ENCODE measurements at regions not wholly inside any gene's neighbourhood (a gene's known extent, or its start where the extent isn't known, plus 50 kb on each side); places are given as distances from the start of the nearest gene placed in this dataset.

GRCh38 chr4:178314287-178314686 is 872.0 kb upstream of the AGA start:
- DNase-seq (ENCODE audit: low read depth): no peak
- H3K4me3 ChIP-seq (ENCODE audit: low read depth, low read length): no peak overlapping the region
- TF ChIP-seq CTCF (IDR thresholded peaks at IDR 0.05; ENCODE audit: insufficient read depth, low read length): no peak

- TF ChIP-seq CTCF (IDR thresholded peaks at IDR 0.05; ENCODE audit: insufficient read depth, low read length): no peak
- no peak overlapping the region for H3K4me3 ChIP-seq (ENCODE audit: low read depth, low read length)
- DNase-seq (ENCODE audit: low read depth): no peak
Measured at GRCh38 chr4:178316211-178316610, 874.0 kb upstream of the AGA start.

GRCh38 chr4:178320003-178320402 is 877.8 kb upstream of the AGA start:
- TF ChIP-seq CTCF (IDR thresholded peaks at IDR 0.05; ENCODE audit: insufficient read depth, low read length): no peak

GRCh38 chr4:178322524-178323183 is 880.4 kb upstream of the AGA start:
- TF ChIP-seq CTCF (IDR thresholded peaks at IDR 0.05; ENCODE audit: insufficient read depth, low read length): no peak
- DNase-seq (ENCODE audit: low read depth): no peak
- no peak overlapping the region for H3K4me3 ChIP-seq (ENCODE audit: low read depth, low read length)

More at GRCh38 chr4:178320003-178320402, 877.8 kb upstream of the AGA start:
- no peak overlapping the region for H3K4me3 ChIP-seq (ENCODE audit: low read depth, low read length)
- no peak for DNase-seq (ENCODE audit: low read depth)

- no peak for TF ChIP-seq CTCF (IDR thresholded peaks at IDR 0.05; ENCODE audit: insufficient read depth, low read length)
- H3K4me3 ChIP-seq (ENCODE audit: low read depth, low read length): no peak overlapping the region
- no peak for DNase-seq (ENCODE audit: low read depth)
Measured at GRCh38 chr4:178329226-178329872, 887.1 kb upstream of the AGA start.

GRCh38 chr4:178333355-178333754 is 891.1 kb upstream of the AGA start:
- TF ChIP-seq CTCF (IDR thresholded peaks at IDR 0.05; ENCODE audit: insufficient read depth, low read length): no peak
- H3K4me3 ChIP-seq (ENCODE audit: low read depth, low read length): no peak overlapping the region
- DNase-seq (ENCODE audit: low read depth): no peak
